ENCODE measurements at regions not wholly inside any gene's neighbourhood (a gene's known extent, or its start where the extent isn't known, plus 50 kb on each side); places are given as distances from the start of the nearest gene placed in this dataset.

GRCh38 chr14:71701990-71702389 lies 230.2 kb upstream of the RGS6 start (continued):
- TF ChIP-seq, protein P1, sequence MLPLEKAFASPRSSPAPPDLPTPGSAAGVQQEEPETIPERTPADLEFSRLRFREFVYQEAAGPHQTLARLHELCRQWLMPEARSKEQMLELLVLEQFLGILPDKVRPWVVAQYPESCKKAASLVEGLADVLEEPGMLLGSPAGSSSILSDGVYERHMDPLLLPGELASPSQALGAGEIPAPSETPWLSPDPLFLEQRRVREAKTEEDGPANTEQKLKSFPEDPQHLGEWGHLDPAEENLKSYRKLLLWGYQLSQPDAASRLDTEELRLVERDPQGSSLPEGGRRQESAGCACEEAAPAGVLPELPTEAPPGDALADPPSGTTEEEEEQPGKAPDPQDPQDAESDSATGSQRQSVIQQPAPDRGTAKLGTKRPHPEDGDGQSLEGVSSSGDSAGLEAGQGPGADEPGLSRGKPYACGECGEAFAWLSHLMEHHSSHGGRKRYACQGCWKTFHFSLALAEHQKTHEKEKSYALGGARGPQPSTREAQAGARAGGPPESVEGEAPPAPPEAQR (CRISPR knock-in tag; IDR thresholded peaks at IDR 0.05), result no peak
- TF ChIP-seq USF1 (CRISPR knock-in tag; IDR thresholded peaks at IDR 0.05) (no peak), SOX15 (CRISPR knock-in tag; IDR thresholded peaks at IDR 0.05) (no peak), ZNF121 (CRISPR knock-in tag; IDR thresholded peaks at IDR 0.05) (no peak)
- TF ChIP-seq, protein P2, sequence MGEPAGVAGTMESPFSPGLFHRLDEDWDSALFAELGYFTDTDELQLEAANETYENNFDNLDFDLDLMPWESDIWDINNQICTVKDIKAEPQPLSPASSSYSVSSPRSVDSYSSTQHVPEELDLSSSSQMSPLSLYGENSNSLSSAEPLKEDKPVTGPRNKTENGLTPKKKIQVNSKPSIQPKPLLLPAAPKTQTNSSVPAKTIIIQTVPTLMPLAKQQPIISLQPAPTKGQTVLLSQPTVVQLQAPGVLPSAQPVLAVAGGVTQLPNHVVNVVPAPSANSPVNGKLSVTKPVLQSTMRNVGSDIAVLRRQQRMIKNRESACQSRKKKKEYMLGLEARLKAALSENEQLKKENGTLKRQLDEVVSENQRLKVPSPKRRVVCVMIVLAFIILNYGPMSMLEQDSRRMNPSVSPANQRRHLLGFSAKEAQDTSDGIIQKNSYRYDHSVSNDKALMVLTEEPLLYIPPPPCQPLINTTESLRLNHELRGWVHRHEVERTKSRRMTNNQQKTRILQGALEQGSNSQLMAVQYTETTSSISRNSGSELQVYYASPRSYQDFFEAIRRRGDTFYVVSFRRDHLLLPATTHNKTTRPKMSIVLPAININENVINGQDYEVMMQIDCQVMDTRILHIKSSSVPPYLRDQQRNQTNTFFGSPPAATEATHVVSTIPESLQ (CRISPR knock-in tag; IDR thresholded peaks at IDR 0.05), result no peak
- TF ChIP-seq, protein P3, sequence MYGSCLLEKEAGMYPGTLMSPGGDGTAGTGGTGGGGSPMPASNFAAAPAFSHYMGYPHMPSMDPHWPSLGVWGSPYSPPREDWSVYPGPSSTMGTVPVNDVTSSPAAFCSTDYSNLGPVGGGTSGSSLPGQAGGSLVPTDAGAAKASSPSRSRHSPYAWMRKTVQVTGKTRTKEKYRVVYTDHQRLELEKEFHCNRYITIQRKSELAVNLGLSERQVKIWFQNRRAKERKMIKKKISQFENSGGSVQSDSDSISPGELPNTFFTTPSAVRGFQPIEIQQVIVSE (CRISPR knock-in tag; IDR thresholded peaks at IDR 0.05; ENCODE audit: borderline replicate concordance), result no peak

DNA sequence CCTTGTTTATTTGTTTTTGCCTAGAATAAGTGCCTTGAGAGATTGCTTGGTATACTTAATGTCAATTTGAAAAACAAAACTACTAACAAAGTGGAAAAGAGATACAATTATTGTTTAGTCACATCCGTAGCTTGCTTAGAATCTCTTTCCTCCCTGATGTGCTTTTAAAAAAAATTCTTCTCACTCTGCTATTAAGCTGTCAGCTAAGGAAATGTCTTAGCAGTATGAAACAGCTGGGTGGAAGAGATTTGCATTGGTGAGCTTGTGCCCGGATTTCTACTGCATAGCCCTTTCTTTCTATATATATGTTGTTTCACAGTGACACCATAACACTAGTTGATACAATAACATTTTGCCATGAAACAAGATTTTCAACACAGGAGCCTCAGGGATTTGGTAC lies 229.4 kb upstream of the RGS6 start:
- Mint-ChIP-seq H3K27ac (no peak overlapping the region), H3K4me3 (no peak overlapping the region), H3K27me3 (ENCODE audit: low read depth) (no peaks in the 10 kb centered on the region), H3K36me3 (peaks cover 13% of the 10 kb centered on the region), H3K4me1 (no peaks in the 10 kb centered on the region), H3K9me3 (no peaks in the 10 kb centered on the region)
- POLR2A ChIA-PET, result no interaction called here
- no peak for TF ChIP-seq E2F4 (CRISPR knock-in tag; IDR thresholded peaks at IDR 0.05; ENCODE audit: borderline replicate concordance, low read depth)
- no peak for TF ChIP-seq NFATC4 (CRISPR knock-in tag; IDR thresholded peaks at IDR 0.05)
- TF ChIP-seq ZNF532 (CRISPR knock-in tag; IDR thresholded peaks at IDR 0.05; ENCODE audit: borderline replicate concordance), result no peak
- TF ChIP-seq, protein P1 (CRISPR knock-in tag; IDR thresholded peaks at IDR 0.05), result no peak
- TF ChIP-seq, protein P4, sequence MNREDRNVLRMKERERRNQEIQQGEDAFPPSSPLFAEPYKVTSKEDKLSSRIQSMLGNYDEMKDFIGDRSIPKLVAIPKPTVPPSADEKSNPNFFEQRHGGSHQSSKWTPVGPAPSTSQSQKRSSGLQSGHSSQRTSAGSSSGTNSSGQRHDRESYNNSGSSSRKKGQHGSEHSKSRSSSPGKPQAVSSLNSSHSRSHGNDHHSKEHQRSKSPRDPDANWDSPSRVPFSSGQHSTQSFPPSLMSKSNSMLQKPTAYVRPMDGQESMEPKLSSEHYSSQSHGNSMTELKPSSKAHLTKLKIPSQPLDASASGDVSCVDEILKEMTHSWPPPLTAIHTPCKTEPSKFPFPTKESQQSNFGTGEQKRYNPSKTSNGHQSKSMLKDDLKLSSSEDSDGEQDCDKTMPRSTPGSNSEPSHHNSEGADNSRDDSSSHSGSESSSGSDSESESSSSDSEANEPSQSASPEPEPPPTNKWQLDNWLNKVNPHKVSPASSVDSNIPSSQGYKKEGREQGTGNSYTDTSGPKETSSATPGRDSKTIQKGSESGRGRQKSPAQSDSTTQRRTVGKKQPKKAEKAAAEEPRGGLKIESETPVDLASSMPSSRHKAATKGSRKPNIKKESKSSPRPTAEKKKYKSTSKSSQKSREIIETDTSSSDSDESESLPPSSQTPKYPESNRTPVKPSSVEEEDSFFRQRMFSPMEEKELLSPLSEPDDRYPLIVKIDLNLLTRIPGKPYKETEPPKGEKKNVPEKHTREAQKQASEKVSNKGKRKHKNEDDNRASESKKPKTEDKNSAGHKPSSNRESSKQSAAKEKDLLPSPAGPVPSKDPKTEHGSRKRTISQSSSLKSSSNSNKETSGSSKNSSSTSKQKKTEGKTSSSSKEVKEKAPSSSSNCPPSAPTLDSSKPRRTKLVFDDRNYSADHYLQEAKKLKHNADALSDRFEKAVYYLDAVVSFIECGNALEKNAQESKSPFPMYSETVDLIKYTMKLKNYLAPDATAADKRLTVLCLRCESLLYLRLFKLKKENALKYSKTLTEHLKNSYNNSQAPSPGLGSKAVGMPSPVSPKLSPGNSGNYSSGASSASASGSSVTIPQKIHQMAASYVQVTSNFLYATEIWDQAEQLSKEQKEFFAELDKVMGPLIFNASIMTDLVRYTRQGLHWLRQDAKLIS (CRISPR knock-in tag; IDR thresholded peaks at IDR 0.05; ENCODE audit: borderline replicate concordance), result no peak
- TF ChIP-seq PREB (CRISPR knock-in tag; IDR thresholded peaks at IDR 0.05; ENCODE audit: borderline replicate concordance), result no peak
- TF ChIP-seq TEAD4 (CRISPR knock-in tag; IDR thresholded peaks at IDR 0.05), result no peak
- no peak for TF ChIP-seq TEAD1 (CRISPR knock-in tag; IDR thresholded peaks at IDR 0.05)
- CTCF ChIA-PET, result no interaction called here
- ATAC-seq, result no peak
- DNase-seq (ENCODE audit: low spot score), result no peak

Measured in WTC11 (cell line).